H9 (cell line): ENCODE measurements at regions not wholly inside any gene's neighbourhood (a gene's known extent, or its start where the extent isn't known, plus 50 kb on each side); places are given as distances from the start of the nearest gene placed in this dataset.

Experiments used
- DNase-seq: peaks from one replicate; pipeline ENCODE4 v3.0.0-alpha.2; 2017
- H2AFZ ChIP-seq: one replicate; pipeline ENCODE4 v1.6.1; 2013; ENCODE audit warnings: mild to moderate bottlenecking, low read length, control low read depth, moderate library complexity
- H2AK5ac ChIP-seq: 2 replicates; pipeline ENCODE4 v1.6.1; 2013; ENCODE audit warnings: low read length, control low read depth, mixed read lengths; ENCODE audit not compliant: insufficient read length
- H2BK120ac ChIP-seq: one replicate; pipeline ENCODE4 v1.6.1; 2013; ENCODE audit warnings: low read depth, mild to moderate bottlenecking, low read length, control low read depth, inconsistent platforms; ENCODE audit not compliant: poor library complexity, severe bottlenecking
- H2BK12ac ChIP-seq: 2 replicates; pipeline ENCODE4 v1.6.1; 2013; ENCODE audit warnings: low read length, control low read depth, mixed read lengths, low read depth; ENCODE audit not compliant: insufficient read length
- H2BK15ac ChIP-seq: 2 replicates; pipeline ENCODE4 v1.6.1; 2013; ENCODE audit warnings: low read depth, low read length, control low read depth
- H2BK20ac ChIP-seq: one replicate; pipeline ENCODE4 v1.6.1; 2013; ENCODE audit warnings: low read depth, mild to moderate bottlenecking, low read length, control low read depth, inconsistent platforms; ENCODE audit not compliant: poor library complexity, severe bottlenecking
- H2BK5ac ChIP-seq: 2 replicates; pipeline ENCODE4 v1.6.1; 2013; ENCODE audit warnings: low read length, control low read depth, mixed read lengths; ENCODE audit not compliant: insufficient read length
- H3K14ac ChIP-seq: 2 replicates; pipeline ENCODE4 v1.6.1; 2013; ENCODE audit warnings: low read length, control low read depth; ENCODE audit not compliant: insufficient read depth
- H3K18ac ChIP-seq: 2 replicates; pipeline ENCODE4 v1.6.1; 2013; ENCODE audit warnings: low read depth, mild to moderate bottlenecking, mixed read lengths, low read length, control low read depth; ENCODE audit not compliant: insufficient read length
- H3K23ac ChIP-seq: 2 replicates; pipeline ENCODE4 v1.6.1; 2013; ENCODE audit warnings: low read length, control low read depth, mixed read lengths, low read depth; ENCODE audit not compliant: insufficient read length
- H3K23me2 ChIP-seq: 2 replicates; pipeline ENCODE4 v1.6.1; 2013; ENCODE audit warnings: low read depth, mild to moderate bottlenecking, mixed read lengths, low read length, control low read depth; ENCODE audit not compliant: insufficient read length, poor library complexity, severe bottlenecking
- H3K27ac ChIP-seq: 2 replicates; pipeline ENCODE4 v1.5.1; 2013; ENCODE audit warnings: low read length, control low read depth, mixed read lengths, low read depth; ENCODE audit not compliant: insufficient read length
- H3K27me3 ChIP-seq: 2 replicates; pipeline ENCODE4 v1.6.1; 2013; ENCODE audit warnings: low read length, control low read depth, inconsistent platforms; ENCODE audit not compliant: insufficient read depth
- H3K4ac ChIP-seq: 2 replicates; pipeline ENCODE4 v1.6.1; 2013; ENCODE audit warnings: low read depth, mild to moderate bottlenecking, control low read depth, inconsistent platforms, low read length, moderate library complexity
- H3K4me1 ChIP-seq: 2 replicates; pipeline ENCODE4 v1.6.1; 2013; ENCODE audit warnings: low read length, control low read depth, inconsistent platforms; ENCODE audit not compliant: insufficient read depth
- H3K4me2 ChIP-seq: 2 replicates; pipeline ENCODE4 v1.6.1; 2013; ENCODE audit warnings: low read length, control low read depth, mixed read lengths; ENCODE audit not compliant: insufficient read length, insufficient read depth
- H3K56ac ChIP-seq: 2 replicates; pipeline ENCODE4 v1.6.1; 2013; ENCODE audit warnings: low read depth, mild to moderate bottlenecking, mixed read lengths, low read length, control low read depth; ENCODE audit not compliant: insufficient read length
- H3K79me1 ChIP-seq: 2 replicates; pipeline ENCODE4 v1.6.1; 2013; ENCODE audit warnings: low read depth, mild to moderate bottlenecking, moderate library complexity, low read length, control low read depth, inconsistent platforms; ENCODE audit not compliant: insufficient read depth, poor library complexity, severe bottlenecking
- H3K79me2 ChIP-seq: 2 replicates; pipeline ENCODE4 v1.6.1; 2013; ENCODE audit warnings: low read length, control low read depth, inconsistent platforms; ENCODE audit not compliant: insufficient read depth
- H3K9ac ChIP-seq: 2 replicates; pipeline ENCODE4 v1.6.1; 2013; ENCODE audit warnings: low read length, control low read depth, mixed read lengths; ENCODE audit not compliant: insufficient read length; ENCODE audit errors: extremely low read depth
- H3K9me3 ChIP-seq: one replicate; pipeline ENCODE4 v1.6.1; 2013; ENCODE audit warnings: low read depth, low read length, inconsistent platforms; ENCODE audit not compliant: control insufficient read depth
- H3T11ph ChIP-seq: one replicate; pipeline ENCODE4 v1.6.1; 2013; ENCODE audit warnings: mild to moderate bottlenecking, low read length, control low read depth, inconsistent platforms
- H4K20me1 ChIP-seq: one replicate; pipeline ENCODE4 v1.6.1; 2013; ENCODE audit not compliant: control insufficient read depth, insufficient read length, insufficient read depth
- H4K5ac ChIP-seq: 2 replicates; pipeline ENCODE4 v1.6.1; 2013; ENCODE audit warnings: low read depth, mild to moderate bottlenecking, mixed read lengths, low read length, control low read depth; ENCODE audit not compliant: insufficient read length
- H4K8ac ChIP-seq: replicated peaks from 2 replicates; pipeline ENCODE4 v1.6.1; 2013; ENCODE audit warnings: low read length, control low read depth, mixed read lengths, low read depth; ENCODE audit not compliant: insufficient read length
- H4K91ac ChIP-seq: 2 replicates; pipeline ENCODE4 v1.6.1; 2013; ENCODE audit warnings: low read depth, mild to moderate bottlenecking, moderate library complexity, mixed read lengths, low read length, control low read depth; ENCODE audit not compliant: insufficient read length
- H3K27ac Mint-ChIP-seq, 3 experiments: 2 replicates in 2 of 3; 3 replicates in 1 of 3; pipeline ENCODE4 v1.8.0; 2020 to 2021; ENCODE audit warnings: mixed read lengths in 3 of 3, mild to moderate bottlenecking in 1 of 3, moderate library complexity in 1 of 3
- H3K27me3 Mint-ChIP-seq: 2 replicates; pipeline ENCODE4 v1.8.0; 2021; ENCODE audit warnings: low read depth, mild to moderate bottlenecking, moderate library complexity, mixed read lengths
- H3K36me3 Mint-ChIP-seq, 3 experiments: 2 replicates in 2 of 3; 3 replicates in 1 of 3; pipeline ENCODE4 v1.8.0; 2020 to 2021; ENCODE audit warnings: low read depth in 3 of 3, mixed read lengths in 3 of 3; ENCODE audit not compliant: insufficient read depth in 1 of 3
- H3K4me1 Mint-ChIP-seq, 2 experiments: 2 replicates each; pipeline ENCODE4 v1.8.0; 2020; ENCODE audit warnings: mixed read lengths in 2 of 2
- H3K4me3 Mint-ChIP-seq, 2 experiments: 2 replicates in 1 of 2; 3 replicates in 1 of 2; pipeline ENCODE4 v1.8.0; 2020 to 2021; ENCODE audit warnings: mild to moderate bottlenecking in 2 of 2, mixed read lengths in 2 of 2, moderate library complexity in 1 of 2
- H3K9me3 Mint-ChIP-seq, 2 experiments: 2 replicates in 1 of 2; 3 replicates in 1 of 2; pipeline ENCODE4 v1.8.0; 2020; ENCODE audit warnings: mild to moderate bottlenecking in 2 of 2, mixed read lengths in 2 of 2, moderate library complexity in 1 of 2
- WGBS: extraction: QIAGEN DNeasy Blood & Tissue Kit; methylation state at CpG from one replicate; pipeline ENCODE4 v1.1.7; 2013; ENCODE audit warnings: missing lambda C conversion rate, low lambda C conversion rate, mixed read lengths; ENCODE audit not compliant: insufficient read length; ENCODE audit errors: extremely low coverage; 5-methylcytosine and 5-hydroxymethylcytosine counted together
- TF ChIP-seq, protein P1 (sequence below): fragments of 200-600 bp; sonication (generic); conservative IDR thresholded peaks from 3 replicates; pipeline ENCODE4 v1.8.0; 2021; ENCODE audit warnings: antibody characterized with exemption, mild to moderate bottlenecking

DNA sequence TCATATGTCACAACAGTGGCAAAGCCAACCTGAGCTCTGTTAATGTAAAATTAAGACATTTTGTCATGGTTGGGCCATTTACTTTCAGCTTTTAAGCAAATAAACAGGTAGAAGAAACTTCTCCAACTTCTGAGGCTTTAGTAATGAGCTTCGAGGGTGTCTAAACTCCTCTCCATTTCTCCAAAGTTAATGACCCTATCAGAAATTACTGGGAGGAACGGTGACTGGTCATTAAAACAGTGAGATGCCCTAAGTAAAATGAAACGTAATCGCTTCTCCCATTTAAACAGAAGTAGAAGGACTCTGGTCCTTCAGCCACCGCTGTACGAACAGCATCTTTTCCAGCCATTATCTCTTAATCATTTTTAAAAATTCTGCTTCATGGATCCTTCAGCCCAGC, 986.9 kb upstream of the MANEA start:
- no peaks in the 10 kb centered on the region for H3K9me3 ChIP-seq
- H3K56ac ChIP-seq: no peak overlapping the region
- no peak overlapping the region for H3K18ac ChIP-seq
- H2AK5ac ChIP-seq: no peak overlapping the region
- no peak overlapping the region for H3K27ac ChIP-seq
- Mint-ChIP-seq H3K27me3 (no peaks in the 10 kb centered on the region), H3K4me3 (no peak overlapping the region), H3K9me3 (no peaks in the 10 kb centered on the region), H3K27ac (no peak overlapping the region), H3K4me1 (peaks cover 0 to 2% of the 10 kb centered on the region in 2 experiments; a peak in 1 of 4 replicates), H3K36me3 (no peaks in the 10 kb centered on the region)
- no peak overlapping the region for H4K8ac ChIP-seq
- H3K27me3 ChIP-seq: no peaks in the 10 kb centered on the region
- no peak overlapping the region for H4K5ac ChIP-seq
- no peak overlapping the region for H3T11ph ChIP-seq
- no CpG with 5 or more reads among the region's 6 CpGs for WGBS
- no peak overlapping the region for H2BK5ac ChIP-seq
- H2BK120ac ChIP-seq: no peak overlapping the region
- no peaks in the 10 kb centered on the region for H4K20me1 ChIP-seq
- H2BK20ac ChIP-seq: no peak overlapping the region
- H2AFZ ChIP-seq: no peak overlapping the region
- H3K79me1 ChIP-seq: no peaks in the 10 kb centered on the region
- no peak overlapping the region for H3K9ac ChIP-seq
- no peaks in the 10 kb centered on the region for H3K23me2 ChIP-seq
- no peak overlapping the region for H3K14ac ChIP-seq
- H3K79me2 ChIP-seq: no peaks in the 10 kb centered on the region
- TF ChIP-seq, protein P1, sequence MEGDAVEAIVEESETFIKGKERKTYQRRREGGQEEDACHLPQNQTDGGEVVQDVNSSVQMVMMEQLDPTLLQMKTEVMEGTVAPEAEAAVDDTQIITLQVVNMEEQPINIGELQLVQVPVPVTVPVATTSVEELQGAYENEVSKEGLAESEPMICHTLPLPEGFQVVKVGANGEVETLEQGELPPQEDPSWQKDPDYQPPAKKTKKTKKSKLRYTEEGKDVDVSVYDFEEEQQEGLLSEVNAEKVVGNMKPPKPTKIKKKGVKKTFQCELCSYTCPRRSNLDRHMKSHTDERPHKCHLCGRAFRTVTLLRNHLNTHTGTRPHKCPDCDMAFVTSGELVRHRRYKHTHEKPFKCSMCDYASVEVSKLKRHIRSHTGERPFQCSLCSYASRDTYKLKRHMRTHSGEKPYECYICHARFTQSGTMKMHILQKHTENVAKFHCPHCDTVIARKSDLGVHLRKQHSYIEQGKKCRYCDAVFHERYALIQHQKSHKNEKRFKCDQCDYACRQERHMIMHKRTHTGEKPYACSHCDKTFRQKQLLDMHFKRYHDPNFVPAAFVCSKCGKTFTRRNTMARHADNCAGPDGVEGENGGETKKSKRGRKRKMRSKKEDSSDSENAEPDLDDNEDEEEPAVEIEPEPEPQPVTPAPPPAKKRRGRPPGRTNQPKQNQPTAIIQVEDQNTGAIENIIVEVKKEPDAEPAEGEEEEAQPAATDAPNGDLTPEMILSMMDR: no peak
- H3K4me1 ChIP-seq: no peaks in the 10 kb centered on the region
- H2BK12ac ChIP-seq: no peak overlapping the region
- DNase-seq: no peak
- no peak overlapping the region for H4K91ac ChIP-seq
- H3K4me2 ChIP-seq: no peak overlapping the region
- H2BK15ac ChIP-seq: no peak overlapping the region
- no peak overlapping the region for H3K23ac ChIP-seq
- H3K4ac ChIP-seq: no peak overlapping the region
